ENCODE measurements at regions not wholly inside any gene's neighbourhood (a gene's known extent, or its start where the extent isn't known, plus 50 kb on each side); places are given as distances from the start of the nearest gene placed in this dataset.
"Not testable (repeated sequence)": the region's sequence is repeated elsewhere in the genome, so short reads cannot be mapped to it uniquely, and the experiment has no call there.

DNA sequence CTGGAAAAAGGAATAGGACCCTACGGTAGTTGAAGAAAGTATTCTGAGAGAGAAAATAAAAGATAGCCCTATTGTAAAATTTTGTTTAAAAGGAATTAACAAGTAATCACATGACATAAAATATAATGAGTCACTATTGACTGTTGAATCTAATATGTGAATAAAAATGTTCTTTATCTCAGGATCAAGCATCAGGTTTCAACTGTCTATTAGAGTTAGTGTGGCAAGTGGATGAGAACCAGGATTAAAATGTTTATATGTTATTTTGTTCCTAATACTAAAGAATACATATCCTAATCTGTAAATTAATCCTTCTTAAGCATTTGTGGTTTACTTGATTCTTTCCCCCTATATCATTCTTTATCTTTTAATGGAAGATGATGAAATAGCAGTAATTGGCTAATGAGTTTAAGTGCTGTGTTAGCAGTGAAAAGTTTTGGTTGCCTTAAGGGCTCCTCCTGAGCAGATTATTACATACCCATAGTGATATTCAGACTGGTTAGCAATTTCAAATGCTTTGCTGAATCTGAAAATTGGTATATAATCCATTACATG lies 101.8 kb upstream of the BCHE start:
- intact Hi-C loops (cut with DNase I; ENCODE audit: low total_unique reads) = no loop called here
- H3K36me3 ChIP-seq = no peaks in the 10 kb centered on the region
- no peak for DNase-seq

GRCh38 chr3:165936081-165936480 lies 98.9 kb upstream of the BCHE start:
- H3K27me3 ChIP-seq; intact Hi-C loops (cut with DNase I; ENCODE audit: low total_unique reads); DNase-seq; H3K4me1 ChIP-seq; H3K9me3 ChIP-seq; H3K36me3 ChIP-seq; H3K27ac ChIP-seq; H3K4me3 ChIP-seq: not testable (repeated sequence)

More for the DNA sequence above, 101.8 kb upstream of the BCHE start:
- H3K4me3 ChIP-seq = no peak overlapping the region
- no peaks in the 10 kb centered on the region for H3K9me3 ChIP-seq
- H3K27me3 ChIP-seq = no peaks in the 10 kb centered on the region
- H3K27ac ChIP-seq = no peak overlapping the region
- H3K4me1 ChIP-seq = no peaks in the 10 kb centered on the region
- no peak for TF ChIP-seq CTCF (IDR thresholded peaks at IDR 0.05)

DNA sequence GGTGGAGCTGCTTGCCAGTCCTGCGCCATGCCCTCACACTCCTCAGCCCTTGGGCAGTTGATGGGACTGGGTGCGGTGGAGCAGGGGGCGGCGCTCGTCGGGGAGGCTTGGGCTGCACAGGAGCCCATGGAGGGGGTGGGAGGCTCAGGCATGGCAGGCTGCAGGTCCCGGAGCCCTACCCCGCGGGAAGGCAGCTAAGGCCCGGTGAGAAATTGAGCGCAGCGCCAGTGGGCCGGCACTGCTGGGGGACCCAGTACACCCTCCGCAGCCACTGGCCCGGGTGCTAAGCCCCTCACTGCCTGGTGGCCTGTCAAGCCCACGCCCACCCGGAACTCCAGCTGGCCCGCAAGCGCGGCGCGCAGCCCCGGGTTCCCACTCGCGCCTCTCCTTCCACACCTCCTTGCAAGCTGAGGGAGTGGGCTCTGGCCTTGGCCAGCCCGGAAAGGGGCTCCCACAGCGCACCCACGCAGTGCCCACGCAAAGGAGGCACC lies 87.1 kb upstream of the BCHE start:
- H3K27ac ChIP-seq; H3K27me3 ChIP-seq; DNase-seq; H3K4me3 ChIP-seq; intact Hi-C loops (cut with DNase I; ENCODE audit: low total_unique reads); H3K4me1 ChIP-seq; H3K9me3 ChIP-seq; H3K36me3 ChIP-seq: not testable (repeated sequence)

- Histone ChIP-seq H3K9me3 (peaks cover 0 to 4% (median 0%) of the 10 kb centered on the region in 3 donors), H3K36me3 (no peaks in the 10 kb centered on the region), H3K4me1 (no peaks in the 10 kb centered on the region), H3K27ac (no peak overlapping the region), H3K27me3 (no peaks in the 10 kb centered on the region), H3K4me3 (no peak overlapping the region)
- intact Hi-C loops (cut with DNase I; ENCODE audit: low total_unique reads) = no loop called here
- no peak for TF ChIP-seq CTCF (IDR thresholded peaks at IDR 0.05)
- no peak for DNase-seq
Observed at GRCh38 chr3:165920984-165921383, 83.8 kb upstream of the BCHE start.

DNA sequence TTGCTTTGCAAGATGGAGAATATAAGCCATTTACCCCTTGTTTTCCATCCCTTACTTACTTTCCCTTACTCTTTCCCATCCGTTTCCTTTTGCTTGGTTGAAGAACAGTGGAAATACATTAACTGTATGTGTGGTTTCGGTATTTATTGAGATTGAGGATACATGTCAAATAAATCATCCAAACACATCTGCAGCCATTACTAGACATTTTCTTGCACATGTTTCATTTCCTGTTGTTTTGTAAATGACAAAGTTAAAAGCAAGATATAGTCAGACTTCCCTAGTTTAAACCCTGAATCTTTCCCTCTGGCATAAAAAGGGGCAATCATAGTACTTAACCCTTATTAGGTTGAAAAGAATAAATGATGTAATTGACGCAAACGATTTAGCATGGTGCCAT lies 82.1 kb upstream of the BCHE start:
- no peak for TF ChIP-seq CTCF (IDR thresholded peaks at IDR 0.05)
- Histone ChIP-seq H3K27ac (no peak overlapping the region), H3K4me3 (no peak overlapping the region), H3K9me3 (peaks cover 0 to 2% (median 0%) of the 10 kb centered on the region in 3 donors), H3K36me3 (no peaks in the 10 kb centered on the region), H3K4me1 (no peaks in the 10 kb centered on the region), H3K27me3 (no peaks in the 10 kb centered on the region)
- intact Hi-C loops (cut with DNase I; ENCODE audit: low total_unique reads) = no loop called here
- no peak for DNase-seq

DNA sequence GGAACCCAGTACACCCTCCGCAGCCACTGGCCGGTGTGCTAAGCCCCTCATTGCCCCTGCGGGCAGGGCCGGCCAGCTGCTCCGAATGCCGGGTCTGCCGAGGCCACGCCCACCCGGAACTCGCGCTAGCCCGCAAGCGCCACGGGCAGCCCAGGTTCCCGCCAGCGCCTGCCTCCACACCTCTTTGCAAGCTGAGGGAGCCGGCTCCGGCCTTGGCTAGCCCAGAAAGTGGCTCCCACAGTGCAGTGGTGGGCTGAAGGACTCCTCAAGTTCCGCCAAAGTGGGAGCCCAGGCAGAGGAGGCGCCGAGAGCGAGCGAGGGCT lies 81.4 kb upstream of the BCHE start:
- Histone ChIP-seq H3K4me3 (no peak overlapping the region), H3K4me1 (no peaks in the 10 kb centered on the region), H3K27me3 (no peaks in the 10 kb centered on the region), H3K36me3 (no peaks in the 10 kb centered on the region), H3K27ac (no peak overlapping the region), H3K9me3 (no peaks in the 10 kb centered on the region)
- no peak for TF ChIP-seq CTCF (IDR thresholded peaks at IDR 0.05)
- intact Hi-C loops (cut with DNase I; ENCODE audit: low total_unique reads) = no loop called here
- DNase-seq = no peak

DNA sequence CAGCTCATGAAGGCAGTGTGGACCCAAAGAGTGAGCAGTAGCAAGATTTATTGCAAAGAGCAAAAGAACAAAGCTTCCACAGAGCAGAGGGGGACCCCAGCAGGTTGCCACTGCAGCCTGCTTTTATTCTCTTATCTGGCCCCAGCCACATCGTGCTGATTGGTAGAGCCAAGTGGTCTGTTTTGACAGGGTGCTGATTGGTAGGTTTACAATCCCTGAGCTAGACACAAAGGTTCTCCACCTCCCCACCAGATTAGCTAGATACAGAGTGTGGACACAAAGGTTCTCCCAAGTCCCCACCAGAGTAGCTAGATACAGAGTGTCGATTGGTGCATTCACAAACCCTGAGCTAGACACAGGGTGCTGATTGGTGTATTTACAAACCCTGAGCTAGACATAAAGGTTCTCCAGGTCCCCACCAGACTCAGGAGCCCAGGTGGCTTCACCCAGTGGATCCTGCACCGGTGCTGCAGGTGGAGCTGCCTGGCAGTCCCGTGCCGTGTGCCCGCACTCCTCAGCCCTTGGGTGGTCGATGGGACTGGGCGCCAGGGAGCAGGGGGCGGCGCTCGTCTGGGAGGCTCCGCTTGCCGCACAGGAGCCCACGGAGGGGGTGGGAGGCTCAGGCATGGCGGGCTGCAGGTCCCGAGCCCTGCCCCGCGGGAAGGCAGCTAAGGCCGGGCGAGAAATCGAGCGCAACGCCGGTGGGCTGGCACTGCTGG lies 80.9 kb upstream of the BCHE start:
- H3K4me3 ChIP-seq; intact Hi-C loops (cut with DNase I; ENCODE audit: low total_unique reads): not testable (repeated sequence)

DNA sequence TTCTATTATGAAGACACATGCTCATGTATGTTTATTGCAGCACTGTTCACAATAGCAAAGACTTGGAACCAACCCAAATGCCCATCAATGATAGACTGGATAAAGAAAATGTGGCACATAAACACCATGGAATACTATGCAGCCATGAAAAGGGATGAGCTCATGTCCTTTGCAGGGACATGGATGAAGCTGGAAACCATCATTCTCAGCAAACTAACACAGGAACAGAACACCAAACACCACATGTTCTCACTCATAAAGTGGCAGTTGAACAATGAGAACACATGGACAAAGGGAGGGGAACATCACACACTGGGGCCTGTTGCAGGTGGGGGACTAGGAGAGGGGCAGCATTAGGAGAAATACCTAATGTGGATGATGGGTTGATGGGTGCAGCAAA lies 77.9 kb upstream of the BCHE start:
- H3K4me3 ChIP-seq; H3K27me3 ChIP-seq; H3K36me3 ChIP-seq; H3K4me1 ChIP-seq; H3K27ac ChIP-seq; intact Hi-C loops (cut with DNase I; ENCODE audit: low total_unique reads); H3K9me3 ChIP-seq; DNase-seq: not testable (repeated sequence)

More for the DNA sequence above, 80.9 kb upstream of the BCHE start:
- not testable (repeated sequence) for H3K4me1 ChIP-seq, DNase-seq, H3K27ac ChIP-seq, H3K27me3 ChIP-seq, H3K36me3 ChIP-seq, H3K9me3 ChIP-seq

Data from tibial artery (tissue), 4 donors.